Fibroblast of pulmonary artery (primary cell): ENCODE measurements at regions not wholly inside any gene's neighbourhood (a gene's known extent, or its start where the extent isn't known, plus 50 kb on each side); places are given as distances from the start of the nearest gene placed in this dataset.

Experiments used
- DNase-seq: peaks from one replicate; pipeline ENCODE4 v3.0.0-alpha.2; 2010; ENCODE audit warnings: low read depth
- H3K4me3 ChIP-seq: replicated peaks from 2 replicates; pipeline ENCODE4 v1.5.1; 2011; ENCODE audit warnings: low read depth, mild to moderate bottlenecking, control low read depth, low read length, moderate library complexity
- TF ChIP-seq, protein P1 (sequence below): IDR thresholded peaks from 2 replicates; pipeline ENCODE4 v1.5.1; 2011; ENCODE audit warnings: mild to moderate bottlenecking, control low read depth, low read length, inconsistent platforms; ENCODE audit errors: missing control alignments

DNA sequence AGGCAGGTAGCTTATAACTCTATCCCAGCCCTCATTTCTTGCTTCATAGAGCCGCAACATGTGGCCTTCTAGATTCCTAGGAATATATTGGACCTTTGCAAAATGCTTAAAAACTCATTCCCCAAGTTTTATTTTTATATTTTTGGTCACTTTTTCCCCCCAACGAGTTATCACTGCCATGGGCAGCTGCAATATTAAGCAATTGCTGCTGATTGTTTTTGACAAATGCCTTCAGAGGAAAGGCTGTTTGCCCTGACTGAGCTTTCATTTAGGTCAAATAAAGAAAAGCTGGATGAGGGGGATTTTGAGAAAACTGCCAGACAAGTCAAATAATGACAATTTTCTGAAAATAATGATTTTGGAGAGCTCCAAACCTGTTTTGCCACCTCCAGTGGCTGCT is 976.9 kb upstream of the MBL2 start:
- TF ChIP-seq, protein P1, sequence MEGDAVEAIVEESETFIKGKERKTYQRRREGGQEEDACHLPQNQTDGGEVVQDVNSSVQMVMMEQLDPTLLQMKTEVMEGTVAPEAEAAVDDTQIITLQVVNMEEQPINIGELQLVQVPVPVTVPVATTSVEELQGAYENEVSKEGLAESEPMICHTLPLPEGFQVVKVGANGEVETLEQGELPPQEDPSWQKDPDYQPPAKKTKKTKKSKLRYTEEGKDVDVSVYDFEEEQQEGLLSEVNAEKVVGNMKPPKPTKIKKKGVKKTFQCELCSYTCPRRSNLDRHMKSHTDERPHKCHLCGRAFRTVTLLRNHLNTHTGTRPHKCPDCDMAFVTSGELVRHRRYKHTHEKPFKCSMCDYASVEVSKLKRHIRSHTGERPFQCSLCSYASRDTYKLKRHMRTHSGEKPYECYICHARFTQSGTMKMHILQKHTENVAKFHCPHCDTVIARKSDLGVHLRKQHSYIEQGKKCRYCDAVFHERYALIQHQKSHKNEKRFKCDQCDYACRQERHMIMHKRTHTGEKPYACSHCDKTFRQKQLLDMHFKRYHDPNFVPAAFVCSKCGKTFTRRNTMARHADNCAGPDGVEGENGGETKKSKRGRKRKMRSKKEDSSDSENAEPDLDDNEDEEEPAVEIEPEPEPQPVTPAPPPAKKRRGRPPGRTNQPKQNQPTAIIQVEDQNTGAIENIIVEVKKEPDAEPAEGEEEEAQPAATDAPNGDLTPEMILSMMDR: no peak

DNA sequence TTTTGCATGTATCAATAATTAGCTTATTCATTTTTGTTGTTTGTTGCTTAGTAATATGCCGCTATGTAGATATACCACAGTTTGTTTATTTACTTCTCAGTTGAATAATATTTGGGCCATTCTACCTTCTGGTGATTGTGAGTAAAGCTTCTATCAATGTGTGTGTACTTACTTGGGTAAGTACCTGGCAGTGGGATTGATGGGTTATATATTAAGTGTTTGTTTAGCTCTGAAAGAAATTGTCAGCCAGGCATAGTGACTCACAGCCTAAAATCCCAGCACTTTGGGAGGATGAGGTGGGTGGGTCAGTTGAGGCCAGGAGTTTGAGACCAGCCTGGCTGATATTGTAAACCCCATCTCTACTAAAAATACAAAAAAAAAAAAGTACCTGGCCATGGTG is 975.7 kb upstream of the MBL2 start:
- DNase-seq: no peak
- no peak overlapping the region for H3K4me3 ChIP-seq
- TF ChIP-seq, protein P1: no peak

More for the DNA sequence above, 976.9 kb upstream of the MBL2 start:
- H3K4me3 ChIP-seq: no peak overlapping the region
- no peak for DNase-seq

DNA sequence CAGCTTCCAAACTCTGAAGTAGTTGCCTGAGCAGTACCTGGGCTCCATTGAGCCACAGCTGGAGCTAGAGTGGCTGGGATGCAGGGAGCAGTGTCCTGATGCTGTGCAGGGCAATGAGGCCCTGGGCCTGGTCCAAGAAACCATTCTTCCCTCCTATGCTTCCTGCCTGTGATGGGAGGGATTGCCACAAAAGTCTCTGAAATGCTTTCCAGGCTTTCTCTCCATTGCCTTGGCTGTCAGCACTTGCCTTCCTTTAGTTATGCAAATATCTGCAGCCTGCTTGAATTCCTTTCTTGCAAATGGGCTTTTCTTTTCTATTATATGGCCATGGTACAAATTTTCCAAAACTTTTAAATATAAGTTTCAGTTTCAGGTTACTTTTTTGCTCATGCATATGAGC is 972.2 kb upstream of the MBL2 start:
- TF ChIP-seq, protein P1: no peak
- no peak for DNase-seq
- H3K4me3 ChIP-seq: no peak overlapping the region

DNA sequence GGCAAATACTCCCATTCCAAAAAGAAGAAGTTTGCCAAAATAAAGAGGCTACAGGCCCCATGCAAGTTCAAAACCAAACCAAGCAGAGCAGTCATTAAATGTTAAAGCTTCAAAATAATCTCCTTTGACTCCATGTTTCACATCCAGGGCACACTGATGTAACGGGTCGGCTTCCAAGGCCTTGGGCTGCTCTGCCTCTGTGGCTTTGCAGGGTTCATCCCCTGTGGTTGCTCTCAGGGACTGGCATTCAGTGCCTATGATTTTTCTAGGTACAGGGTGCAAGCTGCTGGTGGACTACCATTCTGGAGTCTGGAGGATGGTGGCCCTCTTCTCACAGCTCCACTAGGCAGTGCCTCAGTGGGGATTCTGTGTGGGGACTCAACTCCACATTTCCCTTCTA is 971.6 kb upstream of the MBL2 start:
- TF ChIP-seq, protein P1: no peak
- H3K4me3 ChIP-seq: no peak overlapping the region
- no peak for DNase-seq

DNA sequence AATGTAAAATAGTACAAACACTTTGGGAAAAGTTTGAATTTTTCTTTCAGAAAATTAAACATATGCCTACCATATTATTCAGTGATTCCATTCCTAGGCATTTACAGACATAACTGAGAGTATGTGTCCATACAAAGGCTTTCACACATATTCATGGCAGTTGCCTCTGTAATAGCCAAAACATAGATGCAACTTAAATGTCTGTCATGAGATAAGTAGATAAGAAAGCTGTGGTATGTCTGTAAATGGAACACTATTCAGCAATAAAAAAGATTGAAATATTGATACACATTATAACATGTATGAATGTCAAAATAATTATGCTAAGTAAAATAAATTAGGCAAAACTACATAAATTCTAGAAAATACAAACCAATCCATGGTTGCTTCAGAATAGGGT is 964.5 kb upstream of the MBL2 start:
- H3K4me3 ChIP-seq: no peak overlapping the region
- TF ChIP-seq, protein P1: no peak
- no peak for DNase-seq

DNA sequence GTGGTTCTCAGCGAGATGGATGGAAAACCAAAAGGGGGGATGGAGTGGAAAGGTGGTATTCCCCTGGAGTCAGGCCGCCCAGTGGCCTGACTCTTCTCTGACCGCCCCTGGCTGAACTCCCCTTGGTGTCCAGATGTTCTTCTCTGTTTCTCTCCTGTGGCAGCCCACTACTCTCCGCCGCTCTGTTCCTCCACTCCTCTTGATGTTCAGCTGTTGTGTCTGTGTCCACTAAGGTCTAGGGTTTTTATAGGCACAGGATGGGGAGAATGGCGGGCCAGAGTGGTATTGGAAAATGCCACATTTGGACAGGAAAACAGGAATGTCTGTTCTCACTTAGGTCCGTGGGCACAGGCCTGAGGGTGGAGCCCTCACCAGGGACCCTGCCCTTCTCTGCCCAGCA is 954.3 kb upstream of the MBL2 start:
- H3K4me3 ChIP-seq: no peak overlapping the region
- no peak for DNase-seq
- TF ChIP-seq, protein P1: no peak

DNA sequence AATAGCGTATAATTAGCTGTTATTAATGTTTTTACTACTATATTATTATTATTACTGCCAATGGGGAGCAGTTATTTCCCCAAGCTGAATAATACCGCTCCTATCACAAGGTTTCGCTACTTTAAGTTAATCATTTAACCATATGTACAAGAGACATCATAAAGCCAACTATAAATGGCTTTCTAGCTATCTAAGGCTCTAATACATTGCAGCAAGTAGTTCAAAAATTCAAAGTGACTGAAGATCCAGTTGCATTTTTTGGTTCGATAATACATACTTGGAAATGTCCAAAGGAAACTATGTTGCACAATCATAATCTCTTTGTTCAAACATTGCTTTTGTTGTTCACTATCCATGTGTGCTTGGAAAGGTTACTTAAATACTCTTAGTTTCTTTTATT is 952.0 kb upstream of the MBL2 start:
- H3K4me3 ChIP-seq: no peak overlapping the region
- no peak for DNase-seq
- TF ChIP-seq, protein P1: no peak
